LNCaP clone FGC (cell line): ENCODE measurements at regions not wholly inside any gene's neighbourhood (a gene's known extent, or its start where the extent isn't known, plus 50 kb on each side); places are given as distances from the start of the nearest gene placed in this dataset.

Source experiments
- DNase-seq: peaks from one replicate; pipeline ENCODE4 v3.0.0-alpha.2; 2011; ENCODE audit warnings: low read depth
- H3K4me3 ChIP-seq: 2 replicates; pipeline ENCODE4 v1.5.1; 2011; ENCODE audit warnings: mild to moderate bottlenecking, low read depth, low read length, control low read depth
- TF ChIP-seq, protein P1 (sequence below): IDR thresholded peaks from 2 replicates; pipeline ENCODE4 v1.5.1; 2012; ENCODE audit warnings: mild to moderate bottlenecking; ENCODE audit not compliant: control insufficient read depth, insufficient read depth; ENCODE audit errors: extremely low read depth

DNA sequence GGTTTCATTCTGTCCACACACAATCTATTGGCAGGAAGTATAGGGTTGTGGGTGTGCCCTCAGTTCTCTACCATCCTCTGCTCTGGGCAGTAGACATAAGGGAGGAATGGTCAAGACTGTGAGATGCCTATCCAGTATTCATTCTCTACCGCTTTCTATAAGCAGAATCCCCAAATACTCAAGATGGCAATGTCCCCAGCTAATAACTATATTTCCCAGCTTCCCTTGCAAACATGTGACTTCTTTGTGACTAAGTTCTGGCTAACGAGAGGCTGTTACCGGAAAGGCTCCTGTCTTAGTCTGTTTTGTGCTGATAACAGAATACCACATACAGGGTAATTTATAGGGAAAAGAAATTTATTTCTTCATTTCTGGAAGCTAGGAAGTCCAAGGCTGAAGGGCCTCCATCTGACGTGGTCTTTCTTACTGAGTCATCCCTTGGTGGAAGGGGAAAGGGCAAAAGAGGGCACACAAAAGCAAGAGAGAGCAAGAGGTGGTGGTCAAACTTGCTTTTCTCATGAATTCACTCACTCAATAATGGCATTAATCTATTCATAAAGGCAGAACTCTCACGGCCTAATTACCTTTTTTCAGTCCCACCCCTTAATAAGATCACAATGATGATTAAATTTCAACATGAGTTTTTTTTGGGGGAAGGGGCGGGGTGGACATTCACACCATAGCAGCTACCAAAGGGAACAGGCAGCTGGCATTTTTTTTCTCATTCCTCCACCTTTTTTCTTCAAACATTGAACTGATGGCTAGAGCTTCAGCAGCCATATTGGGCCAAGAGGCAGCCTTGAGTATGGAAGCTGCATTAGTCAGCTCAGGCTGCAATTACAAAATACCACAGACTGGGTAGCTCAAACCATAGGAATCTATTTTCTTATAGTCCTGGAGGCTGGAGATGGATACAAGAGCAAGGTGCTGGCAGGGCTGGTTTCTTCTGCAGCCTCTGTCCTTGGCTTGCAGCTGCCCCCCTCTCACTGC, 109.7 kb upstream of the OR9Q1 start:
- no peak overlapping the region for H3K4me3 ChIP-seq
- TF ChIP-seq, protein P1, sequence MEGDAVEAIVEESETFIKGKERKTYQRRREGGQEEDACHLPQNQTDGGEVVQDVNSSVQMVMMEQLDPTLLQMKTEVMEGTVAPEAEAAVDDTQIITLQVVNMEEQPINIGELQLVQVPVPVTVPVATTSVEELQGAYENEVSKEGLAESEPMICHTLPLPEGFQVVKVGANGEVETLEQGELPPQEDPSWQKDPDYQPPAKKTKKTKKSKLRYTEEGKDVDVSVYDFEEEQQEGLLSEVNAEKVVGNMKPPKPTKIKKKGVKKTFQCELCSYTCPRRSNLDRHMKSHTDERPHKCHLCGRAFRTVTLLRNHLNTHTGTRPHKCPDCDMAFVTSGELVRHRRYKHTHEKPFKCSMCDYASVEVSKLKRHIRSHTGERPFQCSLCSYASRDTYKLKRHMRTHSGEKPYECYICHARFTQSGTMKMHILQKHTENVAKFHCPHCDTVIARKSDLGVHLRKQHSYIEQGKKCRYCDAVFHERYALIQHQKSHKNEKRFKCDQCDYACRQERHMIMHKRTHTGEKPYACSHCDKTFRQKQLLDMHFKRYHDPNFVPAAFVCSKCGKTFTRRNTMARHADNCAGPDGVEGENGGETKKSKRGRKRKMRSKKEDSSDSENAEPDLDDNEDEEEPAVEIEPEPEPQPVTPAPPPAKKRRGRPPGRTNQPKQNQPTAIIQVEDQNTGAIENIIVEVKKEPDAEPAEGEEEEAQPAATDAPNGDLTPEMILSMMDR, result no peak
- no peak for DNase-seq

DNA sequence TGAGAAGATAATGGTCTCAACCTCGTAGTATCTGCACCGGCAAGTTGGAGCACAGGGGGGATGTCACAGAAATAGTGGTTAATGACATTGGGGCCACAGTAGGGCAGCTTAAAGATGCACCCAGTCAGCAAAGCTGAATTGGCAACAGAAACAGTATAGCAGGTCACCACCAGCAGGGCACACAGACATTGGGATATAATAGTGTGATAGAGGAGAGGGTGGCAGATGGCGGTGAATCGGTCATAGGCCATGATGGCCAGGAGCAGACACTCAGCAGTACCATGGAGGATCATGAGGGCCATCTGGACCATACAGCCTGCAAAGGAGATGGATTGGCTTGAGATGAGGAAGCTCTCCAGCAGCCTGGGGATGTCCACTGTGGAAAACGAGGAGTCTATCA, 106.0 kb upstream of the OR9Q1 start:
- DNase-seq, result no peak
- TF ChIP-seq, protein P1, result no peak
- H3K4me3 ChIP-seq, result no peak overlapping the region

DNA sequence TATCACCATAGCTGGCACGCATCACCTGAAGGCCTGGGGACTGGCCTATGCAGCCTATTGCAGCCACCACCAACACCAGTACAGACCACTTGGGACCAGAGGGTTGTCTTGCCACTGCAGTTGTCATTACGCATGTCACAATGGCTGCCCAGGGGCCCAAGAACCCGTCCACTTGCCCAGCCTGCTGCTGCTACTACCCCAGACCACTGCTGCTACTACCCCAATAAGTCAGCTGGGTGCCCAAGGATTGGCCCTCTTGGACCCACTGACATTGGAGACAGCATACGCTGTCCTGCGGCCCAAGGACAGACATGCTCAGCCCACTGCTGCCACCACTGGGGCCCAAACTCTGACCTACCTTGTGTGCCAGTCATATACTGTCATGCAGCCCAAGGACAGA, 102.7 kb upstream of the OR9Q1 start:
- no peak overlapping the region for H3K4me3 ChIP-seq
- no peak for DNase-seq
- TF ChIP-seq, protein P1, result no peak

DNA sequence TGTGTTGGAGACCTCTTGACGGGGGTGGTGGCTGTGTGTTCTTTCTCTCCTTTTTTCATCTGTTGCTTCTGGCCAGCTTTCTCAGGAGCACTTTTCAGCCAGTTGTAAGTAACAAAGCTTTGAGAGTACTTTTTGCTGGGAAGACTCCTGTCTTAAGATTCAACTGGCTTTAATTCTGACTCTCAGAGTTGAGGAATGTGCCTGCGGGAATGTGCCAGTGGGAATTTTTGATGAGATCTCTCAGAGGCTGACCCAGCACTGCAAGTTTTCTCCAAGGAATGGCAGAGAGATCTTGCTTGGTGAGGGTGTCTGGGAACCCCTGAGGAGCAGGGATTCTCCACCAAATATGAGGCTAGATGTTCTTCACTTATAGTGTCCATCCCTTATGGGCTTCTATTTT, 91.6 kb upstream of the OR9Q1 start:
- TF ChIP-seq, protein P1, result no peak
- no peak overlapping the region for H3K4me3 ChIP-seq
- DNase-seq, result no peak

DNA sequence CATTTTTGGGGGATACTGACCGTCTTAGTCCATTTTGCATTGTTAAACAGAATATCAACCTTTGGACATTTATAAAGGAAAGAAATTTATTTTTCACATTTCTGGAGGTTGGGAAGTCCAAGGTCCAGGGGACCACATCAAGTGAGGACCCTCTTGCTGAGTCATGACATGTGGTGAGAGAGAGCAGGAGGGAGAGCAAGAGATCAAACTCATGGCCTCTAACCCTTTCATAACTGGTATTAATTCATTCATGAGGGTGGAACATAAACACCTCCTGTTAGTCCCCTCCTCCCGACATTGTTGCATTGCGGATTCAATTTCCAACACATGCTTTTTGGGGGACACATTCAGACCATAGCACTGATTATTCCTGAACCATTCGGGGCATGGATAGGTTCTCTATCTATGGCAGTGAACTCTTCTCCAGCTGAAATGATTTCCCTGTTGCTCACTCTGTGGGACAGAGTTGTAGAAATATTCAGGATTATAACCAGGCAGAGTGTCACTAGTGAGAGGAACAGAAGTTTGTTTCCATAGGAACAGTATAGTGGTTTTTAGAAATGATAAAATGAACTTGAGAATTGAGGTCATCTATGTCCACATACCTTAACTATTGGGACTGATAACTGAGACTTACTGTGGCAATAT, 88.2 kb upstream of the OR9Q1 start:
- H3K4me3 ChIP-seq, result no peak overlapping the region
- TF ChIP-seq, protein P1, result no peak

DNA sequence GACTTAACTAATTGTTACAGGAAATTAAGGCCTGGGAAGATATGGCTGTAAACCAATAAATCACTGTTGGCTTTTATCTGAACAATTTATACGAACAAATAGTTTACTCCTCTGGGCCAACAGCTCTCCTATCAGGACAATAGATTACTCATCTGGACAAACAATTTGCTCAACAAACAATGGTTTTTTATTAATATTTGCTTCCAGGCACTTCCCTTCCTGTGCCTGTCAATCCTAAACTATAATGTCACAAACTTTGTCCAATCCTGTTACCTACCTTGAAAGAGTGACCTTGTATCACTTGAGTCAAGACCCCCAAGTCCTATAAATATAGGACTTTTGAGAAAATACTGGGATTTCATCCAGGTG, 87.6 kb upstream of the OR9Q1 start:
- TF ChIP-seq, protein P1, result no peak
- H3K4me3 ChIP-seq, result no peak overlapping the region
- peak; percentile 95 for DNase-seq

More for the DNA sequence above, 88.2 kb upstream of the OR9Q1 start:
- DNase-seq, result no peak
